ENCODE measurements at regions not wholly inside any gene's neighbourhood (a gene's known extent, or its start where the extent isn't known, plus 50 kb on each side); places are given as distances from the start of the nearest gene placed in this dataset.
"Not testable (repeated sequence)": the region's sequence is repeated elsewhere in the genome, so short reads cannot be mapped to it uniquely, and the experiment has no call there.

DNA sequence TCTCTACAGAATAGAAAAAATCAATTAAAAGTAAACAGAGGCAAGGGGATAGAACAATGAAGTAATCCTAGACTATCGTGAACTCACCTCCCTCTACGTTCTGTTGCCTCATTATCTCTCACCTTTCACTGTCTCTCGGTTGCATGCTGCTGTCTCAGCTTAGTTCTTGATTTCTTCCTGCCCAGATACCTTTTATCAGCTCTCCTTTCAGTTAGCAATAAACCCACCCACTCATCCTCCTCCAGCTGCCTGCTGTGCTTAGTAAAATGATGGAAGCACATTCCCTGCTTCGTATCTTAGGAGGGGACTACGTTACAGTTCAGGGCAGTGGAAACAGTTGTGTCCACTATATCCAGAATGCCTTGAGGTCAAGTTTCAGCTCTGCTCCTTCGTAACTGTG is 1709.5 kb upstream of the AGA start:
- Histone ChIP-seq H3K4me3 (ENCODE audit: insufficient read length, low read depth) (no peak overlapping the region), H3K9ac (ENCODE audit: insufficient read length, low read depth) (no peak overlapping the region), H3K9me3 (ENCODE audit: insufficient read depth, low read length) (no peaks in the 10 kb centered on the region), H3K36me3 (ENCODE audit: insufficient read depth, insufficient read length, low read length) (no peaks in the 10 kb centered on the region), H3K27me3 (ENCODE audit: insufficient read depth, insufficient read length) (no peaks in the 10 kb centered on the region), H3K4me1 (ENCODE audit: insufficient read depth, insufficient read length) (no peaks in the 10 kb centered on the region)
- no peak for DNase-seq (ENCODE audit: low read depth, low spot score)
- TF ChIP-seq SUZ12 (IDR thresholded peaks at IDR 0.05; ENCODE audit: extremely low read depth, insufficient read depth, insufficient read length) (no peak), YY1 (IDR thresholded peaks at IDR 0.05; ENCODE audit: insufficient read depth, insufficient read length) (no peak), ZNF274 (IDR thresholded peaks at IDR 0.05; ENCODE audit: low read depth, low read length) (no peak)

DNA sequence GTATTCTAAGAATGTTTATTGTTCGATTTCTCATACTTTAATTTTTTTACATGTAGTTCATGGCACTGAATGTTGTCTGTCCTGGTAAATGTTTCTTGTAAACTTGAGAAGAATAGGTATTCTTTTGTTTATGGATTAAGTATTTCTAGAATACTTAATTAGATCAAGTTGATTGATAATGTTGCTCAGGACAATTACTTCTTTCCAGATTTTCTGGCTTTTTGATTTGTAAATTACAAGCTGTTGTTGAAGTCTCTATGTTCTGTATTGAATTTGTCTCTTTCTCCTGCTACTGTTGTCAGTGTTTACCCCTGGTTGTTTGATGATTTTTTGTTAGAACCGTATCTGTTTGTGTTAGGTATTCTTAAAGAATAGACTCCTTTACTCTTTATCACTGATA is 1720.9 kb upstream of the AGA start:
- no peak for DNase-seq (ENCODE audit: low read depth, low spot score)
- Histone ChIP-seq H3K27me3 (ENCODE audit: insufficient read depth, insufficient read length) (no peaks in the 10 kb centered on the region), H3K9ac (ENCODE audit: insufficient read length, low read depth) (no peak overlapping the region), H3K9me3 (ENCODE audit: insufficient read depth, low read length) (no peaks in the 10 kb centered on the region), H3K4me1 (ENCODE audit: insufficient read depth, insufficient read length) (no peaks in the 10 kb centered on the region), H3K4me3 (ENCODE audit: insufficient read length, low read depth) (no peak overlapping the region), H3K36me3 (ENCODE audit: insufficient read depth, insufficient read length, low read length) (no peaks in the 10 kb centered on the region)
- no peak for TF ChIP-seq YY1 (IDR thresholded peaks at IDR 0.05; ENCODE audit: insufficient read depth, insufficient read length)
- no peak for TF ChIP-seq ZNF274 (IDR thresholded peaks at IDR 0.05; ENCODE audit: low read depth, low read length)
- TF ChIP-seq SUZ12 (IDR thresholded peaks at IDR 0.05; ENCODE audit: extremely low read depth, insufficient read depth, insufficient read length): no peak

DNA sequence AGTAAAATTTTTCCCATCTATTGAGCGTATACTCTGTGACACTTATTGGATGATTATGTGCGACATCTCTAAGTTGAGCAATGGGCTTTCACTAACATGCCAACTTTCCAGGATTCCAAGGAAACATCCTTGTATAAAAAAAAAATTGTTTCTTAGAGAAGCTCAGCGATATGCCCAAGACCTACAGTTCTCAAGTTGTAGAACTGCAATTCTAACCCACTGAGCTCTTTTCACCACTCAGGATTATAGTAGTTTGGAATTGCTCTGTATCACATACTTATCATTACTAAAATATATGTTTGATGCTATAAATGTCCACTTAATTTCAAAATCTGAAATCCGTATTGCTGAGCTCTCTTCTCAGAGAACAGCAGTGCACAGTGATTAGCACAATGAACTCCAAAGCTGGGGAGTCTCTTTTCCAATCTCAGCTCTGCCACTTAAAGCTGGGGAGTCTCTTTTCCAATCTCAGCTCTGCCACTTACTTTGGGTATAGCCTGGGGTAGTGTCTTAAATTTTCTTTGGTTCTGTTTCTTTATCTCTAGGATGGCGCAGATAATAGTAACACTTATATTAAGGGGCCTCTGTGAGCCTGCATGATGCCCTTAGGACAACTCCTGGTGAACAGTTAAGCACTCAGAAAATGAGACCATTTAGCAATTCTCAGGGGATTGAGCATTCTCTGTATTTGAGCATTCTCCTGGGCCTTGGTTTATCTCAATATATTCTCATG is 1722.2 kb upstream of the AGA start:
- H3K9me3 ChIP-seq (ENCODE audit: insufficient read depth, low read length): no peaks in the 10 kb centered on the region
- no peaks in the 10 kb centered on the region for H3K36me3 ChIP-seq (ENCODE audit: insufficient read depth, insufficient read length, low read length)
- H3K4me1 ChIP-seq (ENCODE audit: insufficient read depth, insufficient read length): no peaks in the 10 kb centered on the region
- H3K9ac ChIP-seq (ENCODE audit: insufficient read length, low read depth): no peak overlapping the region
- DNase-seq (ENCODE audit: low read depth, low spot score): no peak
- TF ChIP-seq SUZ12 (IDR thresholded peaks at IDR 0.05; ENCODE audit: extremely low read depth, insufficient read depth, insufficient read length): no peak
- TF ChIP-seq YY1 (IDR thresholded peaks at IDR 0.05; ENCODE audit: insufficient read depth, insufficient read length): no peak
- TF ChIP-seq ZNF274 (IDR thresholded peaks at IDR 0.05; ENCODE audit: low read depth, low read length): no peak
- H3K4me3 ChIP-seq (ENCODE audit: insufficient read length, low read depth): no peak overlapping the region
- H3K27me3 ChIP-seq (ENCODE audit: insufficient read depth, insufficient read length): no peaks in the 10 kb centered on the region

DNA sequence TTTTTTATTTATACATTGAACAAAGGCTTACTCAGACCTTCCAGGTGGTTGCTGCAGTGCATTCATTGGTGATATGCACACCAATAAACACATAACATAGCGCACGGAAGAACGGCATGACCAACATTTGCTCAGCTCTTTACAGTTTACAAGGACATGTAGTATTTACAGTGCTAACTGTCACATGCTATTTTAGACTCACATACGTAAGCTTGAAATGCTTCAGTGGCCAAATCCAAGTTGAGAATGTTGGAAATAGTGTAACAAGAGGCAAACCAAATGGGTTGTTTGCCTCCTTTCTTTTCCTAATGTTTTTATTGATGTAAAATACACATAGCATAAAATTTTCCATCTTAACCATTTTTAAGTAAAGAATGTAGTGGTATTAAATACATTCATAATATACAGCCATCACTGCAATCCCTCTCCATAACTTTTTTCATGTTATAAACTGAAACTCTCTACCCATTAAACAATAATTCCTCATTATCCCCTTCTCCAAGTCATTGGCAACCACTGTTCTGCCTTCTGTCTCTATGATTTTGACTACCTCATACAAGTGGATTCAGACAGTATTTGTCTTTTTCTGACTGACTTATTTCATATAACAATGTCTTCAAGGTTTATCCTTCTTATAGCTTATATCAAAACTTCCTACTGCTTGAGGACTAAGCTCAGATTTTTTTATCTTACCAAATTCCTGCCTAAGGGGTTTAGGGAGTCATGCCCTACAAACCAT is 1722.9 kb upstream of the AGA start:
- H3K4me3 ChIP-seq (ENCODE audit: insufficient read length, low read depth): no peak overlapping the region
- no peaks in the 10 kb centered on the region for H3K9me3 ChIP-seq (ENCODE audit: insufficient read depth, low read length)
- H3K27me3 ChIP-seq (ENCODE audit: insufficient read depth, insufficient read length): no peaks in the 10 kb centered on the region
- no peak overlapping the region for H3K9ac ChIP-seq (ENCODE audit: insufficient read length, low read depth)
- H3K4me1 ChIP-seq (ENCODE audit: insufficient read depth, insufficient read length): no peaks in the 10 kb centered on the region
- TF ChIP-seq SUZ12 (IDR thresholded peaks at IDR 0.05; ENCODE audit: extremely low read depth, insufficient read depth, insufficient read length) (no peak), ZNF274 (IDR thresholded peaks at IDR 0.05; ENCODE audit: low read depth, low read length) (no peak), YY1 (IDR thresholded peaks at IDR 0.05; ENCODE audit: insufficient read depth, insufficient read length) (no peak)
- no peaks in the 10 kb centered on the region for H3K36me3 ChIP-seq (ENCODE audit: insufficient read depth, insufficient read length, low read length)
- no peak for DNase-seq (ENCODE audit: low read depth, low spot score)

DNA sequence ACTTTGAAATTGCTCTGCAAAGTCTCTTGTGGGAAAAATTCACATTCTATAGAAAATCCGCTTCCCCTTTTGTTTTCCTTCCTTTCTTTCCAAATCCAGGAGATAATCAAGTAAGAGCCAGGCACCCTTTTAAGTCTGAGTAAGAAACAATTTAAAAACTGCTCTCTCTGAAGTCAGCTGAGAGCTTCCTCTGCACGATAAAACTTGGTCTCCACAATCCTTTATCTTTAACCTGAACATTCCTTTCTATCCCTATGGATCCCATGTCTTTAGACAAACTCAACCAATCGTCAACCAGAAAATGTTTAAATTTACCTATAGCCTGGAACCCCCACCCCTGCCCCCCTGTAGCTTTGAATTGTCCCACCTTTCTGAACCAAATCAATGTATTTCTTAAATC is 1723.6 kb upstream of the AGA start:
- TF ChIP-seq YY1 (IDR thresholded peaks at IDR 0.05; ENCODE audit: insufficient read depth, insufficient read length) (no peak), ZNF274 (IDR thresholded peaks at IDR 0.05; ENCODE audit: low read depth, low read length) (no peak), SUZ12 (IDR thresholded peaks at IDR 0.05; ENCODE audit: extremely low read depth, insufficient read depth, insufficient read length) (no peak)
- Histone ChIP-seq H3K9ac (ENCODE audit: insufficient read length, low read depth) (no peak overlapping the region), H3K4me3 (ENCODE audit: insufficient read length, low read depth) (no peak overlapping the region), H3K9me3 (ENCODE audit: insufficient read depth, low read length) (no peaks in the 10 kb centered on the region), H3K4me1 (ENCODE audit: insufficient read depth, insufficient read length) (no peaks in the 10 kb centered on the region), H3K27me3 (ENCODE audit: insufficient read depth, insufficient read length) (no peaks in the 10 kb centered on the region), H3K36me3 (ENCODE audit: insufficient read depth, insufficient read length, low read length) (no peaks in the 10 kb centered on the region)
- DNase-seq (ENCODE audit: low read depth, low spot score): no peak

DNA sequence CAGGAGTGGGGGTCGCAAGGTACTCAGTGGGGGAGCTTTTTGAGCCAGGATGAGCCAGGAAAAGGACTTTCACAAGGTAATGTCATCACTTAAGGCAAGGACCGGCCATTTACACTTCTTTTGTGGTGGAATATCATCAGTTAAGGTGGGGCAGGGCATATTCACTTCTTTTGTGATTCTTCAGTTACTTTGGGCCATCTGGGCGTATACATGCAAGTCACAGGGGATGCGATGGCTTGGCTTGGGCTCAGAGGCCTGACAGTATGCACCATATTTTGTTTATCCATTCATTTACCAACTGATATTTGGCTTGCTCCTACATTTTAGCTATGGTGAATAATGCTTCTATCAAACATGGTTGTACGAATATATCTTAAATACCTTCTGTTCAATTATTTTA is 1728.1 kb upstream of the AGA start:
- H3K36me3 ChIP-seq (ENCODE audit: insufficient read depth, insufficient read length, low read length); H3K27me3 ChIP-seq (ENCODE audit: insufficient read depth, insufficient read length); H3K9ac ChIP-seq (ENCODE audit: insufficient read length, low read depth); DNase-seq (ENCODE audit: low read depth, low spot score); H3K9me3 ChIP-seq (ENCODE audit: insufficient read depth, low read length); H3K4me1 ChIP-seq (ENCODE audit: insufficient read depth, insufficient read length); H3K4me3 ChIP-seq (ENCODE audit: insufficient read length, low read depth): not testable (repeated sequence)

DNA sequence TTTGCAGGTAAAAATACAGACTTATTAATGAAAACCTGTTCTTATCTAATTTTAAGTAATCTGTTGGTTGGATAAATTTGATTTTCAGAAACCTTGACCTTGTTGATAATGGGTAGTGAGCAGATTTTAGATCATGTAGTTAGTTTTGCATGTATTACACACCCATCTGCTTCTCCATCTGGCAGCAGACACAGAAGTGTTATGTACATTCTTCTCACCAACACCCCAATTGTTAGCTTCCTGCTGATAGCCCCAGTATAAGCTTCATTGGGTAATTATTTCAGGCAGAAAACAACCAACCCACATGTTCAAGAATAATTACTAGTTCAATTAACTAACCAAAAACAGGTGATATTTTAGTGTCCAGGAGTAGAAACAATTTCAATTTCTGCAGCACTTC is 1740.5 kb upstream of the AGA start:
- no peak for DNase-seq (ENCODE audit: low read depth, low spot score)
- no peaks in the 10 kb centered on the region for H3K4me1 ChIP-seq (ENCODE audit: insufficient read depth, insufficient read length)
- no peak overlapping the region for H3K4me3 ChIP-seq (ENCODE audit: insufficient read length, low read depth)
- no peak overlapping the region for H3K9ac ChIP-seq (ENCODE audit: insufficient read length, low read depth)
- no peaks in the 10 kb centered on the region for H3K36me3 ChIP-seq (ENCODE audit: insufficient read depth, insufficient read length, low read length)
- TF ChIP-seq SUZ12 (IDR thresholded peaks at IDR 0.05; ENCODE audit: extremely low read depth, insufficient read depth, insufficient read length) (no peak), ZNF274 (IDR thresholded peaks at IDR 0.05; ENCODE audit: low read depth, low read length) (no peak), YY1 (IDR thresholded peaks at IDR 0.05; ENCODE audit: insufficient read depth, insufficient read length) (no peak)
- H3K9me3 ChIP-seq (ENCODE audit: insufficient read depth, low read length): no peaks in the 10 kb centered on the region
- H3K27me3 ChIP-seq (ENCODE audit: insufficient read depth, insufficient read length): no peaks in the 10 kb centered on the region

Measured in NT2/D1 (cell line).